GM08714 (cell line): ENCODE measurements at regions not wholly inside any gene's neighbourhood (a gene's known extent, or its start where the extent isn't known, plus 50 kb on each side); places are given as distances from the start of the nearest gene placed in this dataset.

Source experiments
- H3K4me3 ChIP-seq: fragments of 200-500 bp; sonication (Bioruptor generic); 2 replicates; pipeline ENCODE4 v1.5.1; 2014; ENCODE audit warnings: mild to moderate bottlenecking, low read length, inconsistent platforms
- ZNF274 ChIP-seq: IDR thresholded peaks from 2 replicates; pipeline ENCODE4 v1.6.1; 2012; ENCODE audit warnings: mild to moderate bottlenecking, low read depth, low read length

GRCh38 chr11:82365351-82365750 lies 368.3 kb downstream of the FAM181B start:
- TF ChIP-seq ZNF274 = no peak
- H3K4me3 ChIP-seq = no peak overlapping the region

GRCh38 chr11:82356316-82356715 lies 377.3 kb downstream of the FAM181B start:
- no peak for TF ChIP-seq ZNF274
- no peak overlapping the region for H3K4me3 ChIP-seq

GRCh38 chr11:82355313-82355823 lies 378.3 kb downstream of the FAM181B start:
- TF ChIP-seq ZNF274 = no peak
- no peak overlapping the region for H3K4me3 ChIP-seq

- no peak overlapping the region for H3K4me3 ChIP-seq
- TF ChIP-seq ZNF274 = no peak
Observed at GRCh38 chr11:82326853-82327252, 406.8 kb downstream of the FAM181B start.

GRCh38 chr11:82321206-82321605 lies 412.5 kb downstream of the FAM181B start:
- H3K4me3 ChIP-seq = no peak overlapping the region
- TF ChIP-seq ZNF274 = no peak

- no peak overlapping the region for H3K4me3 ChIP-seq
- TF ChIP-seq ZNF274 = no peak
Observed at GRCh38 chr11:82315093-82315492, 418.6 kb downstream of the FAM181B start.

GRCh38 chr11:82308979-82309378 lies 424.7 kb downstream of the FAM181B start:
- no peak for TF ChIP-seq ZNF274

GRCh38 chr11:82305123-82305522 lies 428.5 kb downstream of the FAM181B start:
- no peak overlapping the region for H3K4me3 ChIP-seq
- TF ChIP-seq ZNF274 = no peak

More at GRCh38 chr11:82308979-82309378, 424.7 kb downstream of the FAM181B start:
- H3K4me3 ChIP-seq = no peak overlapping the region

- no peak for TF ChIP-seq ZNF274
Observed at GRCh38 chr11:82303671-82304070, 430.0 kb downstream of the FAM181B start.

GRCh38 chr11:82288471-82288870 lies 445.2 kb downstream of the FAM181B start:
- no peak for TF ChIP-seq ZNF274
- no peak overlapping the region for H3K4me3 ChIP-seq

More at GRCh38 chr11:82303671-82304070, 430.0 kb downstream of the FAM181B start:
- H3K4me3 ChIP-seq = no peak overlapping the region

GRCh38 chr11:82270870-82271269 lies 462.8 kb downstream of the FAM181B start:
- no peak overlapping the region for H3K4me3 ChIP-seq
- no peak for TF ChIP-seq ZNF274

- no peak for TF ChIP-seq ZNF274
- no peak overlapping the region for H3K4me3 ChIP-seq
Observed at GRCh38 chr11:82268627-82269026, 465.0 kb downstream of the FAM181B start.

GRCh38 chr11:82267186-82267585 lies 466.5 kb downstream of the FAM181B start:
- TF ChIP-seq ZNF274 = no peak
- H3K4me3 ChIP-seq = no peak overlapping the region

- no peak for TF ChIP-seq ZNF274
- H3K4me3 ChIP-seq = no peak overlapping the region
Observed at GRCh38 chr11:82261367-82261766, 472.3 kb downstream of the FAM181B start.

- TF ChIP-seq ZNF274 = no peak
- H3K4me3 ChIP-seq = no peak overlapping the region
Observed at GRCh38 chr11:82250047-82250446, 483.6 kb downstream of the FAM181B start.

- no peak for TF ChIP-seq ZNF274
- H3K4me3 ChIP-seq = no peak overlapping the region
Observed at GRCh38 chr11:82246926-82247325, 486.7 kb downstream of the FAM181B start.
